GM18519 (cell line): ENCODE measurements at regions not wholly inside any gene's neighbourhood (a gene's known extent, or its start where the extent isn't known, plus 50 kb on each side); places are given as distances from the start of the nearest gene placed in this dataset.
A peak's percentile ranks its signal among the peaks of the same experiment; 100 is the strongest.
"Not testable (repeated sequence)": the region's sequence is repeated elsewhere in the genome, so short reads cannot be mapped to it uniquely, and the experiment has no call there.

Experiments used
- ATAC-seq: cut with Tn5 transposase; IDR thresholded peaks from one replicate; pipeline ENCODE4 v1.9.1; 2021; ENCODE audit warnings: mild to moderate bottlenecking, moderate library complexity; ENCODE audit not compliant: unreplicated experiment, low FRiP score

DNA sequence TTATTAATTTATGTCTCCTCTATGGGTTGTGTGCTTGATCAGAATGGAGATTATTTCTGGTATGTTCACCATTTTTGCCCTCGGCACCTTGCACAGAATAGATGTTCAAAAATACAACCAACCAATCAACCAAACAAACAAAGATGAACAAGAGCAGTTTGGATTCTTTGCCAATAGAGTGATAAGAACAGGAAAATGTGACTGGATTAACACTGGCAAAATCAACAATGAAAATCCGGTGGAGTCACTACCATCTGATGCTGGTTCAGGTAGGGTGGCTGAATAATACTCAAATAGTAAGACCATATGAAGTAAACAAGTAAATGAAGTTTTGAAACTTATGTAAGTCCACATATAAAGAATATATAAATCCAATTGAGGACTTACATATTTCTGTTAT lies 685.0 kb upstream of the EPHA5 start:
- ATAC-seq: no peak

DNA sequence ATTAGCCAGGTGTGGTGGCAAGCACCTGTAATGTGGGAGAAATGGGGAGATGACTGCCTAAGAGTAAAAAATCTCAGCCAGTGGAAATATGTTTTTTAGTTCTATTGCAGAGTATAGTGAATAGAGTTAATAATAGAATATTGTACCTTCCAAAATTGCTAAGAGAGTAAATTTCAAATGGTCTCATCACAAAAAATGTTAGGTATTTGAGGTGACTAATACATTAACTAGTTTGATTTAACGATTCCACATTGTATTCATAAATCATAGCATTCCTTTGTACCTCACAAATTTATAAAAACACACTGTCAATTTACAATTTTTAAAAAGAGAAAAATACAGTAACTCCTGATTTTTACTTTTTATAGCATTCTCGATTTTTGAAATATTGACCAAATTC lies 681.5 kb upstream of the EPHA5 start:
- ATAC-seq: no peak

DNA sequence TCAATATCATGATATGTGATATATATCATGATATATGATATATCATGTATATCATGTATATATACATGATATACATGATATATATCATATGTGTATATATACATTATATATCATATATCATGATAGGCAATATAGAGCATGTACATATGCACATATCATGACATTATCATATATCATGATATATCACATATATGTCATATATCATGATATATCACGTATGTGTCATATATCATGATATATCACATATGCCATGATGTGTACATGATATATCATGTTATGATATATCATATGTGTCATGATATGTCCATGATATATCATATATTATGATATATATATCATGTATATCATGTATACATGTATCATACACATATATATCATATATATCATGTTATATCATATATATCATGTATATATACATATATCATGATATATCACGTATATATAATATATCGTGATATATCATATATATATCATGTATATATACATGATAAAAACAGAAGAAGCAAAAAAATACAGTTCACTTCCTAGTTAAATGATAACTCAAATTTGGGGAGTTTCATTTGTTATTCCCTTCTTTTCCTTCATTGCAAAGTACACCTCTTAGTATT lies 670.1 kb upstream of the EPHA5 start:
- peak; percentile 58 for ATAC-seq

DNA sequence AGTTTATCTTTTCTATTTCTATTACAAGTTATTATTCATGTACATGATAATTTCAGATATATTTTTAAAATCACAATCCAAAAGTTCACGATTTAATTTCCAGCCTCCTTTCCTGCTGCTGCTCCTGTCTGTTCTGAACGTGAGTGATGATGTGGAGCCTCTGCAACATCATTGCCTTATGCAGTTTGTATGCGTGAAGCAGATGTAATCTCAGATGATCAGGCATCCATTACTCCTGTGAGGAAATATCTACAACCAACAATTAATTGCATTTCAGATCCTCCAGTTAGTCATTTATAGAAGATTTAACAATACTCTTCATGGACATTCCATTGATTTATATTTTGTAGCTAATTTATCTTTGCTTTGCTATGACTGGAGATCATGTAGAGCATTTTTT lies 668.7 kb upstream of the EPHA5 start:
- no peak for ATAC-seq

DNA sequence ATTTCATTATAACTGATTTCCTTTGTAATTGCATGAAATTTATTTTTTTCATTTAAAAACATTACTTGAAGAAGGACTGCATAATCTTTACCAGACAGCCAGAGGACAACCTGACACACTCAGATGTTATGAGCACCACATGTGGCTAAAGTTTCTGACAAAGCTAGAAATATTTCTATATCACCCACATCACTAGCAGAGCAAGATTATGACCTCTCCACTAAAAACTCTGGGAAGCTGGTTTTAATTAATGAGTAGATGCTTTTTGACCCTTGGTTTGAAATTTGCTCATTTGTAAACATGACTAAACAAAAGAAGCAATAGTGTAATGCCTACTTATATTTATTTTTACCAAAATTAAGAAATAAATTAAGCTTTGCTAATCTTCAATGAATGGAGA lies 661.5 kb upstream of the EPHA5 start:
- no peak for ATAC-seq

DNA sequence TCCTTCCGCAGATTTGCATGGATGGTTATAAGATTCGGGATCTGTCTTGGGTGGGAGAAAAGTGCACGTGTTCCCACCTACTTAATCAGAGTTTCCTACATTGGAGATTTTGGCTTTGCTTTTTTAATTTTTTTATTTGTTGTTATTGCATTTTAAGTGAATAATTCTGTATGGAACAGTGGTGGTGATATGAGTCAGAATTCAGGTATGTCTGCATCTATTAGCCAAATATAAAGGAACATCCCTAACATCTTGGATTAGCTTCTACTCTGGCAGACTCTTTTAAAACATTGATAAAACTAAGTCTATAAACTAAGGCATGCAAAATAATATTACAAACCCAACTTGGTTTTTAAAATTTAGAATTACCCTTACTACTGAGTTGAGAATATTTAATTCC lies 659.8 kb upstream of the EPHA5 start:
- no peak for ATAC-seq

DNA sequence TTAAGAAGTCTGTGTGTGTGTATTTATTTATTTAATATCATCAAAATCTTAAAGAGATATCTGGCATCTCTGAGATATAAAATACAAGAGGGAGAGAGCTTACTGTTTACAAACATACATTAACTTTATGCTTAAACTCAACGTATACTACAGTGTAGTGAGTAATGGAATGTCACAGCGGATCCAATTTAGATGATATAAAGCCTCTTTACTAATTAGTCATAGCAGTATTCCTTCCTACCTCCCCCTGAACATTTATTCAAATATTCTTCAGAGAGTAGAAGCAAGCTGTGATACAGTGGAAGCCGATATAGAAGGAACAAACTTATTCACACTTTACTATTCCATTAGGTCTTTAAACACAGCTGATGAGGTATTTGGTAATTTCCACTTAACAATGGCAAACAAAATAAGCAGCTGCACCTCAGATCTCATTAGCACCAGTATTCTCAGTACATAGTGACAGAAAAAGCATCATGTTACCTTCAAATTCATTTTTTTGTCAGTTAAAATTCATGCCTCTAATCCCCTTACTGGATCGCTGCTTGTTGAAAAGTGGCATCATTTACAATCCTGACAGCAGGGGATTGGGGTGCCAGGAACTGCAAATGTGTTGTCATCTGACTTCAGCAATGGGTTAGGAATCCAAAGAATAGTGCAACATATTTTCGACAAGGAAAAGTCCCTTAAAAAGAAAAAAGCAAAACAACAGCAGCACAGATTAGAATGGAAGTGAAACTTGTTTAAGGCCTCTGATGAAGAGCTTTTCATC lies 658.7 kb upstream of the EPHA5 start:
- no peak for ATAC-seq

DNA sequence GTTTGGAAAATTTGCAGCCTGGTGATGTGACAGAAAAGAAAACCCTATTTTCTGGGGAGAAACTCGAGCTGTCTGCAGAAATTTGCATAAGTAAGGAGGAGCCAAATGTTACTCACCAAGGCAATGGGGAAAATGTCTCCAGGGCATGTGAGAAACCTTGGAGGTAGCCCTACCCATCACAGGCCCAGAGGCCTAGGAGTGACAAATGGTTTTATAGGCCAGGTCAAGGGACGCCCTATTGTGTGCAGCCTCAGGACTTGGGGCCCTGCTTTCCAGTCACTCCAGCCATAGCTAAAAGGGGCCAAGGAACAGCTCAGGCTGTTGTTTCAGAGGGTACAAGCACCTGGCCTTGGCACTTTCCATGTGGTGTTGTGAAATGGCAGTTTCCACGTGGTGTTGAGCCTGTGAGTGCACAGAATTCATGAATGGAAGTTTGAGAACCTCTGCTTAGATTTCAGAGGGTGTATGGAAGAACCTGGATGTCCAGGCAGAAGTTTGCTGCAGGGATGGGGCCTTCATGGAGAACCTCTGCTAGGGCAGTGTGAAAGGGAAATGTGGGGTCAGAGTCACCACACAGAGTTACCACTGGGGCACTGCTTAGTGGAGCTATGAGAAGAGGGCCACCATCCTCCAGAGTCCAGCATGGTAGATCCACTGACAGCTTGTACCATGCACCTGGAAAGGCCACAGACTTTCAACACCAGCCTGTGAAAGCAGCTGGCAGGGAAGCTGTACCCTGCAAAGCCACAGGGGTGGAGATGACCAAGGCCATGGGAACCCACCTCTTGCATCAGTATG lies 637.6 kb upstream of the EPHA5 start:
- ATAC-seq: no peak

DNA sequence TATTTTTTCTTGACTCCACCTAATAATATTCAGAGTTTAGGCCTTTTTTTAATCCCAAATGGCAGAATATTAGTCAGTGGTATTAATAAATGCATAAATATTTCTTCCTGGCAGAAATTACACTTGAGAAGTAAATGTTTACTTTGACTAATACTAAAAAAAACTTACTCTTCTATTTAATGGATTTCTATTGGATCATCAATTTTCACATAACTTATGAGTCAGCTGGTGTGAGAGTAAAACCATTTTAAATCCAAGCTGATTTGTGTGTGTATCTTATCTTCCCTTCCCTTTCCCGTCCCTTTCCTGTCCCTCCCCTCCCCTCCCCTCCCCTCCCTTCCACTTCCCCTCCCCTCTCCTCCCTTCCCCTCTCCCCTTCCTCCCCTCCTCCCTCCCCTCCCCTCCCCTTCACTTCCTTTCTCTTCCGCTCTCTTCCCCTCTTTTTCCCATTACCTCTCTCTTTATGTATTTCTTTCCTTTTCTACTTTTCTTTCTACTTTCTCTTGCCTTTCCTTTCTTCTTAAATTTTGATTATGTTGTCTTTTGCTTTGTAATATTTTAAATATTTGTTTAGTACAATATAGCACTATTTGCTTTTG lies 630.1 kb upstream of the EPHA5 start:
- no peak for ATAC-seq

DNA sequence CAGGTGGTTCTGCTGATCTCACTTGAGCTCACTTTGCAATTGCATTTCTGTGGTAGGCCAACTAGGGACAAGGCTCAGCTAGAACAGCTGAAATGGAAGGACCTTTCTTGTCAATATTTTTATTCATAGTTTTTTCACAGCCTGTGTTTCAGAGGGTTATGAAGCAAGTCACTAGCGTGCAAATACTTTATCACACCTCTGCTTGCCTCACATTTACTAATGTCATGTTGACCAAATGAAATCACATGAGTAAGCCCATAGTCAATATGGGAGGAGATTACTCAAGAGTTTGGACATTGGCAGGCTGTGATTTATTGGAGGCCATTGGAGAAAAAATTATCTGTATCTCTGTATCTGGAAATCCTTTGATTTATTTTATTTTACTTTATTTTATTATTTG lies 628.3 kb upstream of the EPHA5 start:
- ATAC-seq: no peak

DNA sequence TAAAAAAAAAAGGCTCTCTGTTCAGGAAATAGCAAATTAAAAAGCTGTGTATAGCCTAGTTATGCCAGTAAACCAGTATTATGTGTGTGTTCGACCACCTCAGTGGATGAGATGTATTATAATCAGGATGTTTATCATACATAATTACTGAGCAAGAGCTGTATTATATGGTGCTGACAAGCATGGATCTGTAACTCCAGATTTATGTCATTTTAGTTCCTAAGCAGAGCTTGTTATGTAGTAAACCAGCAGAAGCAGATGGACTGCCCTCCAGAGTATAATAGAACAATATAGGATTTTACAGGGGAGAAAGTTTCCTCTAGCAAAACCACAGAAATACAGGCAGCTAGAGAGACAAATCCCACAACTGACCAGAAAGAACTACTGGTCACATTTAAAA lies 627.4 kb upstream of the EPHA5 start:
- no peak for ATAC-seq

DNA sequence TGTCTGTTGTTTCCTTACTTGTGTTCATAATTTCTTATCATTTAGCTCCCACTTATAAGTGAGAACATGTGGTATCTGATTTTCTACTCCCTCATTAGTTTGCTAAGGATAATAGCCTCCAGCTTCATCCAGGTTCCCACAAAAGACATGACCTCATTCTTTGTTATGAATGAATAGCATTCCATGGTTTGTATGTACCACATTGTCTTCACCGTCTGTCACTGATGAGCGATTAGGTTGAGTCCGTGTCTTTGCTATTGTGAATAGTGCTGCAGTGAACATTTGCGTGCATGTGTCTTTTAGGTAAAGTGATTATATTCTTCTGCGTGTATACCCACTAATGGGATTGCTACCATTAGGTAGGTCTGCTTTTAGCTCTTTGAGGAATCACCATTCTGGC lies 624.3 kb upstream of the EPHA5 start:
- no peak for ATAC-seq

DNA sequence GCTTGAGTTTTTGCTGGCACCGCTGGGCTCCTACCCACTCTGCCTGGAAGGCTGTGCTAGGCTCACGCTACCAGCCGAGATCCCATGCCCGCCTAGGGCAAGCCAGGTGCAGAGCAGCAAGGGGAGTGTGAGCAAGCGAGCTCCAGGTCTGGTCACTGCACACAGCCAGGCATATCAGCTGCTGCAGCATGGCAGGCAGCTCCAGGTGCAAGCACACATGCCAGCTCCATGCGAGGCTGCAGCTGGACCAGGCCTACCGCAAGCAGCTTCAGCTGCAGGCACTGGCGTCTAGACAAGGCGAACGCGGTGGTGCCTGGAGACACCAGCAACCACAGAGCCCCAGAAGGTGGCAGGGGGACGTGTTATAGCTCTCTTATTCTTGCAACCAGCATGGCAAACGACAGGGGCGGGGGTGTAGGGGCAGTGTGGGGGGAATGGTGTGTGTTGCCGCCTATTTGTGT lies 614.7 kb upstream of the EPHA5 start:
- ATAC-seq: no peak

DNA sequence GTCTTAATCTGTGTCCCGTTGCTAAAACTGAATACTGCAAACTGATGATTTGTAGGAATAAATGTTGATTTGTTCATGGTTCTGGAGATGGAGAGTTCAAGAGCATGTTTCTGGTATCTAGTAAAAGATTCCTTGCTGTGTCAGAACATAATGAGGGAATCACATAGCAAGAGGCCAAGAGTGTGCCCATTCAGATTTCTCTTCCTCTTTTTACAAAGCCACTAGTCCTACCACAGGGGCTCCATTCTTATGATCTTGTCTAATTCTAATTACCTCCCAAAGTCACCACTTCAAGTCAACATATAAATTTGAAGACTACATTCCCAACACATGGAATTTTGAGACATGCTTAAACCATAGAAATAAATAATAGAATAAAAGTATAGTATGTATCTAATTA lies 608.8 kb upstream of the EPHA5 start:
- ATAC-seq: no peak

DNA sequence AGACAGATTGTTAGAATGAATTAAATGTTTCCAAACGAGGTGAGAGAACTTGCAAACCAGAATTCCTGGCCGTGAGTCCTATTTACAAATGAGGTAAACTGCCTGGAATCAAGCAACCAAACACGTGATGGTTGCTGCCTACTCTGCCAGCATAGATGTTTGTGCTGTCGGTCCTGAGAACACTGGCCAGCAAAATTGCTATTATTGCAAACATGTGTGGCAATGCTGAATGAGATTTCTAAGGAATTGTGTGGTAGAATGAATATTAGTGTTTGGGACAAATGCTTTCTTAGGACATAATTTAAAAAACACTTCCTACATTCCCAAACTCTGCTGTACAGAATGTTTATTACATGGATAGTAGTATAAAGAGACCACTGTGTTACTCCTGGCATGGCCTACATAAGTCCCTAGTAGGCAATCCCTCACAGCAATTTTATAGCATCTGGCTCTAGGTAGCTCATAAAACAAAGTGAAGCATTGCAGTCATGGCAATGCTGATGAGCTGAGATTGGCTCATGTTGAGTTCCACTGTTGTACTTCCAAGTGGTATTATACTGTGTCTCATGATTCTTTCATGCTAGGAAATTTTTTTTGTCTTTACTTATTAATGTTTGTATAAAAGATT lies 605.2 kb upstream of the EPHA5 start:
- ATAC-seq: no peak

DNA sequence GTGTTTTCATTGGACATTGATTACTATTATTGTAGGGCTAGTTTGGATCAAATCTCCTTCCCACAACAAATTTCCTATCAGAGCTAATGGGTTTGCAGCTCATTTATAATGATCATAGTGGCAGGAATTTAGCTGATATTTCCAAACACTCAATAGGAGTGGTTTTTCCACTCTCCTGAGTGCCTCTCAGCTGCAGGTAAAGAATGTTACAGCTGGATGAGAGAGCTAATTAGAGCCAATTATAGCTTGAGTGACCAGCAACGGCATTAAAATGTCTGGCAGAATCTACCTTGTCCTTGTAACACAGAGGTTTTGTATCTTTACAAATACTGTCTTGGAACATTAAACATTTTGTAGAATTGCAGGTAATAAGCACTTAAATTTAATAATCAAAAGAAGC lies 602.8 kb upstream of the EPHA5 start:
- no peak for ATAC-seq

DNA sequence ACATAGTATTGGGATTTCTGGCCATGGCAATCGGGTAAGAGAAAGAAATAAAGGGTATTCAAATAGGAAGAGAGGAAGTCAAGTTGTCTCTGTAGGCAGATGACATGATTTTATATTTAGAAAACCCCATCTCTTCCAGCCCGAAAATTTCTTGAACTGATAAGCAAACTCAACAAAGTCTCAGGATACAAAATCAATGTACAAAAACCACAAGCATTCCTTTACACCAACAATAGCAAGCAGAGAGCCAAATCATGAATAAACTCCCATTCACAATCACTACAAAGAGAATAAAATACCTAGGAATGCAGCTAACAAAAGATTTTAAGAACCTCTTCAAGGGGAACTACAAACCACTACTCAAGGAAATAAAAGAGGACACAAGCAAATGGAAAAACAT lies 600.1 kb upstream of the EPHA5 start:
- not testable (repeated sequence) for ATAC-seq

DNA sequence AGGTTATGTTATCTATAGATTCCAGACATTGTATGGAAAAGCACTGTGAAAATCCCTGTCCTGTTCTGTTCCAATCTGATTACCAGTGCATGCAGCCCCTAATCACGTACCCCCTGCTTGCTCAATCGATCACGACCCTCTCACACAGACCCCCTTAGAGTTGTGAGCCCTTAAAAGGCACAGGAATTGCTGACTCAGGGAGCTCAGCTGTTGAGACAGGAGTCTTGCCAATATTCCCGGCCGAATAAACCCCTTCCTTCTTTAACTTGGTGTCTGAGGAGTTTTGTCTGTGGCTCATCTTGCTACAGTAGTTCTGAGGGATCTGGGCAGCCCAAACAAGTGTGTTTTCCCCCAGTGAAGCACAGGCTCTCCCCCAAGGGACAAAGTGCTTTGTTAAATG lies 596.3 kb upstream of the EPHA5 start:
- not testable (repeated sequence) for ATAC-seq

DNA sequence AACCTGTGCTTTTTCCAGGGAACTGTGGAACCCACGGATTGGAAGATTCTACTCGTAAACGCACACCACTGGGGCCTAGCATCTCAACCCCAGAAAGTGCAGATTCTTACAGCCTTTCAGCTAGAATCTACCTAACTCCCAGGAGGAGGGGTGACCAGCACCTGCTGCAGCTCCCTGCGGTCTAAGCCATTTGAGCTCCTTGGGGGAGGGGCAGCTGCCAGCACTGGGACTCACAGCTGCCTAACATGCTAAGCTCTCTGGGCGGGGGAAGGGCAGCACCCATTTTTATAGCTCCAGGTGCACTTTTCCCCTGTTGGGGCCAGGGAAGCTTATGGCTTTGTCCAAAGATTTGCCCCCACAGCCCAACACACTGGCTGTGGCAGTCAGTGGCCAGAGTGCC lies 595.7 kb upstream of the EPHA5 start:
- no peak for ATAC-seq

DNA sequence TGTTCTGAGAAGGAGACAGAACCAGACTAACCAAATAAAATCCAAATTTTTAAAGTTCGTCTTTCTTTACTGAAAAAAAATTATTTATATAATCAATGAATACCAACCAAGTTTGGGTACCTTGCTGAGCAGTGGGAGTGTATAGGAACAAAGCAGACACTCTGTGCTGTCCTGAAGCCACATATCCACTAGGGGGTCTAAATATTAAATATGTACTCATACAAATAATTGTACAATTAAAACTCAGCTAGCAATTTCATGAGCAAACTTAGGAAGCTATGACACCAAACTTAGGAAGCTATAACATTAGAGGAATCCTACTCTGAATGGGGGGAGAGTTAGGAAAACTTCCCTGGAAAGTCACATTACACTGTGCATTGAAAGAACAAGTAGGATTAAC lies 582.0 kb upstream of the EPHA5 start:
- no peak for ATAC-seq

DNA sequence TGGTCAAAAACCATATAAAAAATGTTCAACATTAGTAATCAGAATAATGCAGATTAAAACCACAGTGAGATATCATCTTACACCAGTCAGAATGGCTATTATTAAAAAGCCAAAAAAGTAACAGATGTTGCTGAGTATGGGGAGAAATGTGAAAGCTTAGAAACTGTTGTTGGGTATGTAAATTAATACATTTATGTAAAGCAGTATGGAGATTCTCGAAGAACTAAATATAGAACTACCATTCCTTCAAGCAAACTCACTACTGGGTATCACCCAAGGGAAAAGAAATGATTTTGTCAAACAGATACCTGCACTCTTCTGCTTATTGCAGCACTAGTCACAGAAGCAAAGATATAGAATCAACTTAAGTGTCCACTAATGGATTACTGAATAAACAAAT lies 576.4 kb upstream of the EPHA5 start:
- ATAC-seq: no peak
